Muscle layer of duodenum (tissue), 2 donors: ENCODE measurements at regions not wholly inside any gene's neighbourhood (a gene's known extent, or its start where the extent isn't known, plus 50 kb on each side); places are given as distances from the start of the nearest gene placed in this dataset.

Experiments
- H3K27ac ChIP-seq: one replicate; pipeline ENCODE4 v1.7.0; 2013; ENCODE audit warnings: mild to moderate bottlenecking, low read length
- H3K27me3 ChIP-seq: one replicate; pipeline ENCODE4 v1.7.0; 2013; ENCODE audit warnings: low read depth, mild to moderate bottlenecking, control low read depth, low read length
- H3K36me3 ChIP-seq, 2 donors: one replicate each; pipeline ENCODE4 v1.7.0; 2013; ENCODE audit warnings: low read length in 2 of 2, control low read depth in 1 of 2, mild to moderate bottlenecking in 1 of 2; ENCODE audit not compliant: insufficient read depth in 2 of 2, control insufficient read depth in 1 of 2
- H3K4me1 ChIP-seq, 2 donors: one replicate each; pipeline ENCODE4 v1.7.0; 2013; ENCODE audit warnings: low read length in 2 of 2, mild to moderate bottlenecking in 2 of 2, control low read depth in 1 of 2, moderate library complexity in 1 of 2; ENCODE audit not compliant: insufficient read depth in 2 of 2, control insufficient read depth in 1 of 2
- H3K4me3 ChIP-seq, 2 donors: one replicate each; pipeline ENCODE4 v1.7.0; 2013; ENCODE audit warnings: low read length in 2 of 2, low read depth in 1 of 2, mild to moderate bottlenecking in 1 of 2
- H3K9me3 ChIP-seq, 2 donors: one replicate each; pipeline ENCODE4 v1.7.0; 2013; ENCODE audit warnings: low read length in 2 of 2, control low read depth in 1 of 2, mild to moderate bottlenecking in 1 of 2; ENCODE audit not compliant: control insufficient read depth in 1 of 2
- donor health status: healthy.

- H3K4me1 ChIP-seq, result no peaks in the 10 kb centered on the region
- no peaks in the 10 kb centered on the region for H3K36me3 ChIP-seq
- H3K27me3 ChIP-seq, result no peaks in the 10 kb centered on the region
- no peak overlapping the region for H3K4me3 ChIP-seq
- no peaks in the 10 kb centered on the region for H3K9me3 ChIP-seq
- H3K27ac ChIP-seq, result no peak overlapping the region
These were observed 133.8 kb downstream of the ZFP36L2 start for GRCh38 chr2:43092520-43093179.

DNA sequence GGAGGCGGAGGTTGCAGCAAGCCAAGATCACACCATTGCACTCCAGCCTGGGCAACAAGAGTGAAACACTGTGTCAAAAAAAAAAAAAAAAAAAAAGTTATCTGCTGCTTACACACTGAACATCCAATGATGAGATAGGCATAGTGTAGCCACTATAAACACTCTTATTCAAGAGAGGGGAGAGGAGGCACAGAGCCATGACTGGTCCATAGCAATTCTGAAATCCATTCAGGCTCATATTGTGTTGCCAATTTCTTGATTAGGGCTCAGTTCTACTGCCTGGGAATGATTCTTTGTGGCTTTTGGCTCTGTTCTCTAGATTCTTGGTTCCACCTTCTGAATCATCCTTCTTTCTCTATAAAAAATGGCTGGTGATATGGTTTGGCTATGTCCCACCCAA is 136.1 kb downstream of the ZFP36L2 start:
- H3K4me3 ChIP-seq, result no peak overlapping the region
- H3K27me3 ChIP-seq, result no peaks in the 10 kb centered on the region
- H3K36me3 ChIP-seq, result no peaks in the 10 kb centered on the region
- H3K9me3 ChIP-seq, result no peaks in the 10 kb centered on the region
- H3K4me1 ChIP-seq, result peaks cover 3 to 10% of the 10 kb centered on the region in 2 donors
- H3K27ac ChIP-seq, result no peak overlapping the region

- no peaks in the 10 kb centered on the region for H3K36me3 ChIP-seq
- no peak overlapping the region for H3K4me3 ChIP-seq
- H3K27me3 ChIP-seq, result no peaks in the 10 kb centered on the region
- no peaks in the 10 kb centered on the region for H3K9me3 ChIP-seq
- H3K4me1 ChIP-seq, result peaks cover 20 to 28% of the 10 kb centered on the region in 2 donors
- peak overlapping the region; percentile 96 for H3K27ac ChIP-seq
These were observed 138.0 kb downstream of the ZFP36L2 start for GRCh38 chr2:43088143-43089073.

DNA sequence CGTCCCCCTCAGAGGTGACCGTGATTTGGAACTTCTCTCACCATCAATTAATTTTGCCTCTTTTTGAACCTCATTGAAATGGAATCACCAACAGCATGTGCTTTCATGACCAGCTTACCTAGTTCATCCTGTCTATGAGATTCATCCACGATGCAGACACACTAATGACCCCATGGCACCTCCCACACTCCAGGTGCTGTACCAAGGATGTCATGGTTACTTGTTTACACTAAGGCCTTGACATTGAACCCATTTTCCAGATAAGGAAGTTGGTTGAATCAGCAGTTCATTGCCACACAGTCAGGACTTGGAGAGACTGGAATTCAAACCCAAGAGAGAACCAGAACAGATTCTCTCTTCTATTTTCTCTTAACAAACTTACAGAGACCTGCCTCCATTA is 139.0 kb downstream of the ZFP36L2 start:
- Histone ChIP-seq H3K4me3 (peak overlapping the region in 1 of 2 donors; percentile 39), H3K4me1 (peaks cover 30 to 38% of the 10 kb centered on the region in 2 donors), H3K27ac (peak overlapping the region; percentile 96), H3K9me3 (no peaks in the 10 kb centered on the region), H3K27me3 (no peaks in the 10 kb centered on the region), H3K36me3 (no peaks in the 10 kb centered on the region)

GRCh38 chr2:43086451-43087221 is 139.8 kb downstream of the ZFP36L2 start:
- peak overlapping the region; percentile 96 for H3K27ac ChIP-seq
- H3K4me1 ChIP-seq, result peaks cover 38 to 42% of the 10 kb centered on the region in 2 donors

GRCh38 chr2:43085929-43086328 is 140.5 kb downstream of the ZFP36L2 start:
- peak overlapping the region; percentile 96 for H3K27ac ChIP-seq
- H3K4me3 ChIP-seq, result peak overlapping the region in 1 of 2 donors; percentile 25
- peaks cover 42 to 43% of the 10 kb centered on the region in 2 donors for H3K4me1 ChIP-seq
- H3K36me3 ChIP-seq, result no peaks in the 10 kb centered on the region
- no peaks in the 10 kb centered on the region for H3K9me3 ChIP-seq
- H3K27me3 ChIP-seq, result no peaks in the 10 kb centered on the region

More at GRCh38 chr2:43086451-43087221, 139.8 kb downstream of the ZFP36L2 start:
- no peaks in the 10 kb centered on the region for H3K36me3 ChIP-seq
- peak overlapping the region in 1 of 2 donors; percentile 39 for H3K4me3 ChIP-seq
- no peaks in the 10 kb centered on the region for H3K27me3 ChIP-seq
- no peaks in the 10 kb centered on the region for H3K9me3 ChIP-seq

- Histone ChIP-seq H3K36me3 (no peaks in the 10 kb centered on the region), H3K4me1 (peaks cover 42 to 47% of the 10 kb centered on the region in 2 donors), H3K27me3 (no peaks in the 10 kb centered on the region), H3K9me3 (no peaks in the 10 kb centered on the region), H3K4me3 (peak overlapping the region in 1 of 2 donors; percentile 25), H3K27ac (peak overlapping the region; percentile 96)
These were observed 140.9 kb downstream of the ZFP36L2 start for GRCh38 chr2:43085505-43085904.

GRCh38 chr2:43084699-43085091 is 141.7 kb downstream of the ZFP36L2 start:
- Histone ChIP-seq H3K27me3 (no peaks in the 10 kb centered on the region), H3K27ac (peak overlapping the region; percentile 96), H3K4me1 (peaks cover 42 to 50% of the 10 kb centered on the region in 2 donors), H3K9me3 (no peaks in the 10 kb centered on the region), H3K36me3 (no peaks in the 10 kb centered on the region), H3K4me3 (peak overlapping the region in 1 of 2 donors; percentile 12)

DNA sequence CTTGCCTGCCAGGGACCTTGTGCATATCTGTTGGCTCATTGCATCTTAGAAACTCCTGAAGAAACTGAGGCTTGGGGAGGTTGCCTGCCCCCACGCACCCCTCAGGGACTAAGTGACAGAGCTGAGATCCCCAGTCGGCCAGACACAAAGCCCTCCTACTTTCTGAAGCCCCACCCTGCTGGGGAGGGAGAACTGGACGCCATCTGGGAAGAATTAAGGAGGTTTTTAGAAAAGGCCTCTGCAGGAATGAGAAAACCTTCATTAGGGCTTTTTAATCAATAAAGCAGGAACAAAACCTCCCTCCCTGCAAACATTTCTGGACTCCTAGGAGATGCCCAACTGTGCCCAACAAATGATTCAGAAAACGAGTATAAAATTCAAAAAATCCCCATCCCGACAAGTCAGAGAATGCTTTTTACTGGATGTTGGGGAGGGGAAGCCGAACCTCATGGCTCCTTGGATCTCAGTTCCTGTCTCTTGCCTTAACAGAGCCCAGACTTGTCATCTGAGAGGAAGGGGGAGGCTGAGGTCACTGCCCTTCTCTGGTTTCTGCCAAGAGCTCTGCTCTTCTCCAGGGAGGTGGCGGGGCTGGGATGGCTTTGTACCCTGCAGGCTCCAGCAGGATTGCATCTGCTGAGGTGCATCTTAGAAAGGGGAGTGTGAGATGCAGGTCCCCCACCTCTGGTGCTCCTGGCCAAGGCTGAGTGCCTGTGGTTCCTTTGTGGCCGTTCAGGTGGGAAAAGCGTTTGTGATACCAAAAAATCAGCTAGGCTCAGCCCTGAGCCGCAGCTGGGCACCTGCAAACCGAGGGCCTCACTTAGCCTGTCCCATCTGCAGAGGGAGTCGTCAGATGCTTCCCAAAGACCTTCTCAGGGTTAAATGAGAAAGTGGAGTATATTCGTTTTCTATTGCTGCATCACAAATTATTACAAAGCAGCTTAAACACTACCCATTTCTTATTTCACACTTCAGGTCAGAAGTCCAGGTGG is 142.4 kb downstream of the ZFP36L2 start:
- Histone ChIP-seq H3K4me3 (peak overlapping the region in 1 of 2 donors; percentile 12), H3K27ac (peak overlapping the region; percentile 96), H3K4me1 (peaks cover 42 to 50% of the 10 kb centered on the region in 2 donors), H3K9me3 (no peaks in the 10 kb centered on the region), H3K27me3 (no peaks in the 10 kb centered on the region), H3K36me3 (no peaks in the 10 kb centered on the region)
